Erythroblast (primary cell): ENCODE measurements at regions not wholly inside any gene's neighbourhood (a gene's known extent, or its start where the extent isn't known, plus 50 kb on each side); places are given as distances from the start of the nearest gene placed in this dataset.

Experiments used
- GATA1 ChIP-seq: IDR thresholded peaks from 2 replicates; pipeline ENCODE4 v1.6.1; 2011; ENCODE audit warnings: low read depth, mild to moderate bottlenecking, control low read depth, low read length, moderate library complexity
- POLR2A ChIP-seq: IDR thresholded peaks from 2 replicates; pipeline ENCODE4 v1.6.1; 2011; ENCODE audit warnings: mild to moderate bottlenecking, low read length

- TF ChIP-seq POLR2A (no peak), GATA1 (no peak)
Measured at GRCh38 chr1:94731891-94732290, 88.3 kb upstream of the SLC44A3 start.
